ENCODE measurements at regions not wholly inside any gene's neighbourhood (a gene's known extent, or its start where the extent isn't known, plus 50 kb on each side); places are given as distances from the start of the nearest gene placed in this dataset.

- TF ChIP-seq, protein P1, sequence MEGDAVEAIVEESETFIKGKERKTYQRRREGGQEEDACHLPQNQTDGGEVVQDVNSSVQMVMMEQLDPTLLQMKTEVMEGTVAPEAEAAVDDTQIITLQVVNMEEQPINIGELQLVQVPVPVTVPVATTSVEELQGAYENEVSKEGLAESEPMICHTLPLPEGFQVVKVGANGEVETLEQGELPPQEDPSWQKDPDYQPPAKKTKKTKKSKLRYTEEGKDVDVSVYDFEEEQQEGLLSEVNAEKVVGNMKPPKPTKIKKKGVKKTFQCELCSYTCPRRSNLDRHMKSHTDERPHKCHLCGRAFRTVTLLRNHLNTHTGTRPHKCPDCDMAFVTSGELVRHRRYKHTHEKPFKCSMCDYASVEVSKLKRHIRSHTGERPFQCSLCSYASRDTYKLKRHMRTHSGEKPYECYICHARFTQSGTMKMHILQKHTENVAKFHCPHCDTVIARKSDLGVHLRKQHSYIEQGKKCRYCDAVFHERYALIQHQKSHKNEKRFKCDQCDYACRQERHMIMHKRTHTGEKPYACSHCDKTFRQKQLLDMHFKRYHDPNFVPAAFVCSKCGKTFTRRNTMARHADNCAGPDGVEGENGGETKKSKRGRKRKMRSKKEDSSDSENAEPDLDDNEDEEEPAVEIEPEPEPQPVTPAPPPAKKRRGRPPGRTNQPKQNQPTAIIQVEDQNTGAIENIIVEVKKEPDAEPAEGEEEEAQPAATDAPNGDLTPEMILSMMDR (IDR thresholded peaks at IDR 0.05) = no peak
- TF ChIP-seq POLR2A (IDR thresholded peaks at IDR 0.05) = no peak
These were observed 205.7 kb upstream of the SAMSN1 start for GRCh38 chr21:14751602-14752344.
